DOHH2 (cell line): ENCODE measurements at regions not wholly inside any gene's neighbourhood (a gene's known extent, or its start where the extent isn't known, plus 50 kb on each side); places are given as distances from the start of the nearest gene placed in this dataset.

Experiments
- H3F3A ChIP-seq: fragments of 200-600 bp; sonication (generic), shearing (Covaris generic); 2 replicates; pipeline ENCODE4 v1.6.0; 2016; ENCODE audit warnings: antibody characterized with exemption, mild to moderate bottlenecking; ENCODE audit not compliant: control insufficient read depth, insufficient read depth
- H3K27ac ChIP-seq: fragments of 200-600 bp; sonication (generic); 2 replicates; pipeline ENCODE4 v1.5.1; 2014; ENCODE audit warnings: low read depth, mild to moderate bottlenecking, low read length, moderate library complexity
- H3K27me3 ChIP-seq: fragments of 200-600 bp; sonication (generic); 2 replicates; pipeline ENCODE4 v1.6.1; 2014; ENCODE audit warnings: mild to moderate bottlenecking, low read length, mixed read lengths; ENCODE audit not compliant: control insufficient read depth
- H3K36me3 ChIP-seq: fragments of 200-600 bp; sonication (generic); 2 replicates; pipeline ENCODE4 v1.6.1; 2014; ENCODE audit warnings: mild to moderate bottlenecking, low read length, moderate library complexity, mixed read lengths; ENCODE audit not compliant: control insufficient read depth
- H3K4me1 ChIP-seq: fragments of 200-600 bp; sonication (generic); 2 replicates; pipeline ENCODE4 v1.6.1; 2014; ENCODE audit warnings: mild to moderate bottlenecking, low read length, mixed read lengths; ENCODE audit not compliant: control insufficient read depth
- H3K4me2 ChIP-seq: fragments of 200-600 bp; sonication (generic); 2 replicates; pipeline ENCODE4 v1.6.0; 2014; ENCODE audit warnings: mild to moderate bottlenecking, low read length, moderate library complexity
- H3K4me3 ChIP-seq: fragments of 200-600 bp; sonication (generic); 2 replicates; pipeline ENCODE4 v1.5.1; 2014; ENCODE audit warnings: mild to moderate bottlenecking, low read length, mixed read lengths
- H3K79me2 ChIP-seq: fragments of 200-600 bp; sonication (generic); 2 replicates; pipeline ENCODE4 v1.6.1; 2014; ENCODE audit warnings: mild to moderate bottlenecking, low read length, mixed read lengths; ENCODE audit not compliant: control insufficient read depth
- H3K9me2 ChIP-seq: fragments of 200-600 bp; sonication (generic); replicated peaks from 2 replicates; pipeline ENCODE4 v1.6.1; 2014; ENCODE audit warnings: mild to moderate bottlenecking, low read length, mixed read lengths; ENCODE audit not compliant: control insufficient read depth
- H3K9me3 ChIP-seq: fragments of 200-600 bp; sonication (generic); 2 replicates; pipeline ENCODE4 v1.6.1; 2014; ENCODE audit warnings: antibody characterized with exemption, low read length, mixed read lengths; ENCODE audit not compliant: control insufficient read depth, insufficient read depth
- H4K20me1 ChIP-seq: fragments of 200-600 bp; sonication (generic); 2 replicates; pipeline ENCODE4 v1.6.0; 2014; ENCODE audit warnings: low read depth, mild to moderate bottlenecking, antibody characterized with exemption, low read length, moderate library complexity; ENCODE audit not compliant: control insufficient read depth, insufficient read depth
- CTCF ChIP-seq: fragments of 200-600 bp; sonication (generic); IDR thresholded peaks from one replicate; pipeline ENCODE4 v1.5.1; 2014; ENCODE audit warnings: antibody characterized with exemption, mild to moderate bottlenecking, low read depth, low read length; ENCODE audit not compliant: poor library complexity, severe bottlenecking
- EZH2phosphoT487 ChIP-seq: fragments of 200-600 bp; sonication (generic); IDR thresholded peaks from 2 replicates; pipeline ENCODE4 v1.6.1; 2017; ENCODE audit warnings: borderline replicate concordance, mild to moderate bottlenecking, antibody characterized with exemption, low read length, moderate library complexity, mixed read lengths

GRCh38 chr5:125476901-125477585 lies 730.6 kb upstream of the ZNF608 start:
- Histone ChIP-seq H3K4me3 (no peak overlapping the region), H3K79me2 (no peaks in the 10 kb centered on the region), H3K9me2 (no peaks in the 10 kb centered on the region), H3K4me1 (no peaks in the 10 kb centered on the region), H4K20me1 (no peaks in the 10 kb centered on the region), H3K27ac (no peak overlapping the region), H3K36me3 (no peaks in the 10 kb centered on the region), H3F3A (no peaks in the 10 kb centered on the region), H3K9me3 (no peaks in the 10 kb centered on the region), H3K4me2 (no peak overlapping the region), H3K27me3 (no peaks in the 10 kb centered on the region)
- no peak for TF ChIP-seq EZH2phosphoT487
- no peak for TF ChIP-seq CTCF

GRCh38 chr5:125477586-125477975 lies 731.1 kb upstream of the ZNF608 start:
- H3K4me1 ChIP-seq = no peaks in the 10 kb centered on the region
- H4K20me1 ChIP-seq = no peaks in the 10 kb centered on the region
- no peaks in the 10 kb centered on the region for H3K9me3 ChIP-seq
- no peaks in the 10 kb centered on the region for H3K36me3 ChIP-seq
- no peak overlapping the region for H3K27ac ChIP-seq
- H3K4me2 ChIP-seq = no peak overlapping the region
- no peaks in the 10 kb centered on the region for H3K79me2 ChIP-seq
- H3K27me3 ChIP-seq = no peaks in the 10 kb centered on the region
- H3F3A ChIP-seq = no peaks in the 10 kb centered on the region
- H3K4me3 ChIP-seq = no peak overlapping the region
- TF ChIP-seq EZH2phosphoT487 = no peak
- no peak for TF ChIP-seq CTCF
- H3K9me2 ChIP-seq = no peaks in the 10 kb centered on the region

DNA sequence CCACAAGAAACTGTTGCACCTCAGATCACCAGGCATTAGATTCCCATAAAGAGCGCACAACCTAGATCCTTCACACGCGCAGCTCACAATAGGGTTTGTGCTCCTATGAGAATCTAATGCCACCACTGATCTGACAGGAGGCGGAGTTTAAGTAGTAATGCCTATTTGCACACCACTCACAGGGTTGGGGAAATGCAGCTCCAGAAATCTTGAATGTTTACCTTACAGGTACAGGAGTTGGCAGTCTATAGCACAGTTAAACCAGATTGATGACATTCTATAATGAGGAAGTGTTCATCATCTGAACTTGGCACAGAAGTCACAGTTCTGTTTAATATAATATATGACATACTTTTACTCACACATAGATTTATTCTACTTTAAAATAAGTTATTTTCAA lies 732.2 kb upstream of the ZNF608 start:
- Histone ChIP-seq H3K4me2 (no peak overlapping the region), H3K9me3 (no peaks in the 10 kb centered on the region), H3K9me2 (no peaks in the 10 kb centered on the region), H3F3A (no peaks in the 10 kb centered on the region), H3K4me1 (no peaks in the 10 kb centered on the region), H4K20me1 (no peaks in the 10 kb centered on the region), H3K27me3 (no peaks in the 10 kb centered on the region), H3K27ac (no peak overlapping the region), H3K79me2 (no peaks in the 10 kb centered on the region), H3K36me3 (no peaks in the 10 kb centered on the region), H3K4me3 (no peak overlapping the region)
- TF ChIP-seq CTCF (no peak), EZH2phosphoT487 (no peak)

GRCh38 chr5:125480911-125481310 lies 734.5 kb upstream of the ZNF608 start:
- Histone ChIP-seq H4K20me1 (no peaks in the 10 kb centered on the region), H3K4me1 (peaks cover 11% of the 10 kb centered on the region), H3K4me2 (no peak overlapping the region), H3K79me2 (no peaks in the 10 kb centered on the region), H3K27me3 (no peaks in the 10 kb centered on the region), H3K9me3 (no peaks in the 10 kb centered on the region), H3K36me3 (no peaks in the 10 kb centered on the region), H3K9me2 (no peaks in the 10 kb centered on the region), H3F3A (no peaks in the 10 kb centered on the region), H3K4me3 (no peak overlapping the region), H3K27ac (no peak overlapping the region)
- TF ChIP-seq CTCF (no peak), EZH2phosphoT487 (no peak)
